Neural progenitor cell (in vitro differentiated cells): ENCODE measurements at regions not wholly inside any gene's neighbourhood (a gene's known extent, or its start where the extent isn't known, plus 50 kb on each side); places are given as distances from the start of the nearest gene placed in this dataset.

Source experiments
- EZH2 ChIP-seq: fragments of 200-600 bp; sonication (generic); IDR thresholded peaks from 2 replicates; pipeline ENCODE4 v1.6.1; 2017; ENCODE audit warnings: antibody characterized with exemption, mild to moderate bottlenecking, moderate library complexity
- TF ChIP-seq, protein P1 (sequence below): fragments of 200-600 bp; sonication (generic); IDR thresholded peaks from 2 replicates; pipeline ENCODE4 v1.5.1; 2017; ENCODE audit warnings: antibody characterized with exemption, mild to moderate bottlenecking

DNA sequence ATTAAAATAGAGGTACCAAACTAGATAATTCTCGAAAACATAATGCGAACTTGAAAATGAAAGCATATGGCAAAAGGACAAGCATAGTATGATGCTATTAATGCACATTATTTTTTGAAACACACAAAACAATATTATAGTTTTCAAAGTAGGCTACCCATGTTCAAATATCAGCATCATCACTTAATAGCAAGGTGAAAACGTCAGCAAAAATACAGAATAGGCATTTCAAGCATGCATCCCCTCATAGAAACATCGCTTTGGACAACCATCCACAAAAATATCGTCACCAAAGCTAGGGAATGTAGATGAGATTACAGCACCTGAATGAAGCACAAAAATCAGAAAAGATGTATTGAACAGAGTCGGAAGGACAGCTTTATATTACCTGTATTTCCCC, 814.5 kb upstream of the LRRC4C start:
- TF ChIP-seq, protein P1, sequence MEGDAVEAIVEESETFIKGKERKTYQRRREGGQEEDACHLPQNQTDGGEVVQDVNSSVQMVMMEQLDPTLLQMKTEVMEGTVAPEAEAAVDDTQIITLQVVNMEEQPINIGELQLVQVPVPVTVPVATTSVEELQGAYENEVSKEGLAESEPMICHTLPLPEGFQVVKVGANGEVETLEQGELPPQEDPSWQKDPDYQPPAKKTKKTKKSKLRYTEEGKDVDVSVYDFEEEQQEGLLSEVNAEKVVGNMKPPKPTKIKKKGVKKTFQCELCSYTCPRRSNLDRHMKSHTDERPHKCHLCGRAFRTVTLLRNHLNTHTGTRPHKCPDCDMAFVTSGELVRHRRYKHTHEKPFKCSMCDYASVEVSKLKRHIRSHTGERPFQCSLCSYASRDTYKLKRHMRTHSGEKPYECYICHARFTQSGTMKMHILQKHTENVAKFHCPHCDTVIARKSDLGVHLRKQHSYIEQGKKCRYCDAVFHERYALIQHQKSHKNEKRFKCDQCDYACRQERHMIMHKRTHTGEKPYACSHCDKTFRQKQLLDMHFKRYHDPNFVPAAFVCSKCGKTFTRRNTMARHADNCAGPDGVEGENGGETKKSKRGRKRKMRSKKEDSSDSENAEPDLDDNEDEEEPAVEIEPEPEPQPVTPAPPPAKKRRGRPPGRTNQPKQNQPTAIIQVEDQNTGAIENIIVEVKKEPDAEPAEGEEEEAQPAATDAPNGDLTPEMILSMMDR = no peak
- no peak for TF ChIP-seq EZH2
